Spleen (tissue), 11 donors: ENCODE measurements at regions not wholly inside any gene's neighbourhood (a gene's known extent, or its start where the extent isn't known, plus 50 kb on each side); places are given as distances from the start of the nearest gene placed in this dataset.

Source experiments
- DNase-seq: peaks from one replicate; pipeline ENCODE4 v3.0.0-alpha.2; 2020
- H3K27ac ChIP-seq, 8 donors: fragments of 200-600 bp; sonication (generic) in 7 of 8; 1 replicate in 4 of 8; 2 replicates in 4 of 8; pipeline versions ENCODE4 v1.5.0 to v1.8.0; 2016 to 2021; ENCODE audit warnings: inconsistent platforms in 4 of 8, mild to moderate bottlenecking in 4 of 8, moderate library complexity in 1 of 8
- H3K27me3 ChIP-seq, 7 donors: fragments of 200-600 bp; sonication (generic) in 6 of 7; replicated peaks in 1 of 7; 1 replicate in 4 of 7; 2 replicates in 3 of 7; pipeline versions ENCODE4 v1.5.0 to v1.8.0; 2016 to 2021; ENCODE audit warnings: inconsistent platforms in 3 of 7, mild to moderate bottlenecking in 1 of 7
- H3K36me3 ChIP-seq, 6 donors: fragments of 200-600 bp; sonication (generic) in 5 of 6; 1 replicate in 4 of 6; 2 replicates in 2 of 6; pipeline versions ENCODE4 v1.5.0 to v1.8.0; 2016 to 2021; ENCODE audit warnings: inconsistent platforms in 2 of 6
- H3K4me1 ChIP-seq, 6 donors: fragments of 200-600 bp; sonication (generic) in 5 of 6; 1 replicate in 3 of 6; 2 replicates in 3 of 6; pipeline versions ENCODE4 v1.5.0 to v1.8.0; 2016 to 2021; ENCODE audit warnings: inconsistent platforms in 3 of 6
- H3K4me3 ChIP-seq, 8 donors: fragments of 200-600 bp; sonication (generic) in 7 of 8; 1 replicate in 4 of 8; 2 replicates in 4 of 8; pipeline versions ENCODE4 v1.5.0 to v1.8.0; 2016 to 2021; ENCODE audit warnings: inconsistent platforms in 4 of 8, mild to moderate bottlenecking in 4 of 8, moderate library complexity in 2 of 8
- H3K9me3 ChIP-seq, 8 donors: fragments of 200-600 bp; sonication (generic) in 7 of 8; 1 replicate in 4 of 8; 2 replicates in 4 of 8; pipeline versions ENCODE4 v1.5.0 to v1.8.0; 2016 to 2021; ENCODE audit warnings: inconsistent platforms in 4 of 8
- CTCF ChIP-seq, 11 experiments: fragments of 200-600 bp in 7 of 11; fragments of 450-650 bp in 4 of 11; sonication (generic) in 4 of 11; IDR thresholded peaks in 8 of 11; conservative IDR thresholded peaks in 3 of 11; 1 replicate in 7 of 11; 2 replicates in 4 of 11; pipeline versions ENCODE4 v1.4.0 to v1.8.0; 2016 to 2021; ENCODE audit warnings: antibody characterized with exemption in 11 of 11, inconsistent platforms in 4 of 11, mild to moderate bottlenecking in 1 of 11
- POLR2A ChIP-seq, 3 donors: fragments of 450-650 bp; IDR thresholded peaks; one replicate each; pipeline ENCODE4 v1.5.1; 2017; ENCODE audit warnings: antibody characterized with exemption in 3 of 3, mild to moderate bottlenecking in 1 of 3
- POLR2AphosphoS5 ChIP-seq, 3 donors: sonication (generic); formaldehyde crosslinking; IDR thresholded peaks; one replicate each; pipeline ENCODE4 v1.5.1; 2017; ENCODE audit warnings: antibody characterized with exemption in 3 of 3
- WGBS, 5 donors: extraction: QIAGEN DNeasy Blood & Tissue Kit in 3 of 5; methylation state at CpG; one replicate each; pipeline versions ENCODE4 v1.1.5 to v1.1.7; 2013 to 2018; 5-methylcytosine and 5-hydroxymethylcytosine counted together
- intact Hi-C: fragments of 100-400 bp; cut with DNase I; formaldehyde crosslinking; loops from one replicate; pipeline ENCODE4 v1.15.0; 2023; ENCODE audit warnings: low total_unique reads
- donor health status: healthy with polysubstance abuse.
- donor health status: DM: no; HTN: no; CAD: no; lungs with moderate emphysema.
- donor health status: DM: no; HTN: no; CAD: no.
- donor health status: Bipolar disorder and iron deficiency.
- donor health status: healthy.
- donor health status: DM: no; HTN: no; CAD: no.
- donor health status: DM: yes; HTN: yes; CAD: no.

GRCh38 chr3:22907796-22908195 lies 295.3 kb upstream of the UBE2E2 start:
- no peaks in the 10 kb centered on the region for H3K9me3 ChIP-seq
- no peaks in the 10 kb centered on the region for H3K27me3 ChIP-seq
- TF ChIP-seq POLR2A (IDR thresholded peaks at IDR 0.05): no peak
- no peaks in the 10 kb centered on the region for H3K36me3 ChIP-seq
- intact Hi-C loops: no loop called here
- DNase-seq: no peak
- 74 to 90% (median 81%) methylated on average over 2 of the region's 2 CpGs for WGBS, 5 donors
- no peaks in the 10 kb centered on the region for H3K4me1 ChIP-seq
- H3K27ac ChIP-seq: no peak overlapping the region
- H3K4me3 ChIP-seq: no peak overlapping the region

GRCh38 chr3:22908989-22909507 lies 294.1 kb upstream of the UBE2E2 start:
- TF ChIP-seq POLR2A (IDR thresholded peaks at IDR 0.05): no peak
- no peak for TF ChIP-seq CTCF (IDR thresholded peaks at IDR 0.05 in 8 of 11, conservative IDR thresholded peaks at IDR 0.05 in 3 of 11)
- no peak for TF ChIP-seq POLR2AphosphoS5 (IDR thresholded peaks at IDR 0.05)
- H3K9me3 ChIP-seq: no peaks in the 10 kb centered on the region
- H3K27me3 ChIP-seq: no peaks in the 10 kb centered on the region
- no peaks in the 10 kb centered on the region for H3K4me1 ChIP-seq
- no peak for DNase-seq
- no peaks in the 10 kb centered on the region for H3K36me3 ChIP-seq
- no peak overlapping the region for H3K27ac ChIP-seq
- intact Hi-C loops: no loop called here
- no peak overlapping the region for H3K4me3 ChIP-seq
- 71 to 88% (median 73%) methylated on average over 3 of the region's 3 CpGs for WGBS, 5 donors

GRCh38 chr3:22916933-22917332 lies 286.2 kb upstream of the UBE2E2 start:
- intact Hi-C loops: no loop called here
- Histone ChIP-seq H3K4me1 (no peaks in the 10 kb centered on the region), H3K4me3 (no peak overlapping the region), H3K27me3 (no peaks in the 10 kb centered on the region), H3K36me3 (no peaks in the 10 kb centered on the region), H3K27ac (no peak overlapping the region), H3K9me3 (no peaks in the 10 kb centered on the region)
- DNase-seq: no peak
- TF ChIP-seq POLR2A (IDR thresholded peaks at IDR 0.05) (no peak), CTCF (IDR thresholded peaks at IDR 0.05 in 8 of 11, conservative IDR thresholded peaks at IDR 0.05 in 3 of 11) (no peak), POLR2AphosphoS5 (IDR thresholded peaks at IDR 0.05) (no peak)
- WGBS, 5 donors: 49 to 80% (median 65%) methylated on average over 2 of the region's 2 CpGs

- no peaks in the 10 kb centered on the region for H3K4me1 ChIP-seq
- no peaks in the 10 kb centered on the region for H3K9me3 ChIP-seq
- no peak overlapping the region for H3K4me3 ChIP-seq
- H3K27me3 ChIP-seq: no peaks in the 10 kb centered on the region
- no peaks in the 10 kb centered on the region for H3K36me3 ChIP-seq
- TF ChIP-seq POLR2AphosphoS5 (IDR thresholded peaks at IDR 0.05) (no peak), POLR2A (IDR thresholded peaks at IDR 0.05) (no peak), CTCF (IDR thresholded peaks at IDR 0.05 in 8 of 11, conservative IDR thresholded peaks at IDR 0.05 in 3 of 11) (no peak)
- H3K27ac ChIP-seq: no peak overlapping the region
- WGBS, 5 donors: 74 to 86% (median 80%) methylated on average over 3 of the region's 3 CpGs
- DNase-seq: no peak
- intact Hi-C loops: no loop called here
Observed at GRCh38 chr3:22920006-22920405, 283.1 kb upstream of the UBE2E2 start.

- no peak overlapping the region for H3K4me3 ChIP-seq
- TF ChIP-seq POLR2AphosphoS5 (IDR thresholded peaks at IDR 0.05) (no peak), POLR2A (IDR thresholded peaks at IDR 0.05) (no peak), CTCF (IDR thresholded peaks at IDR 0.05 in 8 of 11, conservative IDR thresholded peaks at IDR 0.05 in 3 of 11) (no peak)
- H3K27ac ChIP-seq: no peak overlapping the region
- no peaks in the 10 kb centered on the region for H3K36me3 ChIP-seq
- WGBS, 5 donors: 50 to 60% (median 57%) methylated on average over 3 of the region's 3 CpGs
- H3K9me3 ChIP-seq: no peaks in the 10 kb centered on the region
- DNase-seq: no peak
- no peaks in the 10 kb centered on the region for H3K27me3 ChIP-seq
- no peaks in the 10 kb centered on the region for H3K4me1 ChIP-seq
- intact Hi-C loops: no loop called here
Observed at GRCh38 chr3:22922317-22922716, 280.8 kb upstream of the UBE2E2 start.
